ENCODE measurements at regions not wholly inside any gene's neighbourhood (a gene's known extent, or its start where the extent isn't known, plus 50 kb on each side); places are given as distances from the start of the nearest gene placed in this dataset.

DNA sequence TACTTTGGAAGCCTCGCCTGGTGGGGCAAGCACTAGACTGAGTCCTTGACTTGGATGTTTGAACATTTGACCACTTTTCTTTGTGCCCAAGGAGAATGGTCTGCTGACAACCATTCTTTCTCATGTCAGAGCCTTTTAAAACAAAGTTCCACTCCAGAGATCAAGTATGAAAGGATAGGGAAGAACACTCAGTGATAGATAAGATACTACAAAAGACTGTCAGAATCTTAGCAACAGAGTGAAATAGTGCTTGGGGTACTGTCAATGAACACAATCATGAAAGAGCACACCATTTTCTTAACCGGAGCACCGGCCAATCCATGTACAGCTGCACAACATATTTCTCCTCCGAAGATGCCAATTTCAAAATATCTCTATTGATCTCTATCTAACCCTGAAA is 82.8 kb upstream of the ADO start:
- DNase-seq: no peak

DNA sequence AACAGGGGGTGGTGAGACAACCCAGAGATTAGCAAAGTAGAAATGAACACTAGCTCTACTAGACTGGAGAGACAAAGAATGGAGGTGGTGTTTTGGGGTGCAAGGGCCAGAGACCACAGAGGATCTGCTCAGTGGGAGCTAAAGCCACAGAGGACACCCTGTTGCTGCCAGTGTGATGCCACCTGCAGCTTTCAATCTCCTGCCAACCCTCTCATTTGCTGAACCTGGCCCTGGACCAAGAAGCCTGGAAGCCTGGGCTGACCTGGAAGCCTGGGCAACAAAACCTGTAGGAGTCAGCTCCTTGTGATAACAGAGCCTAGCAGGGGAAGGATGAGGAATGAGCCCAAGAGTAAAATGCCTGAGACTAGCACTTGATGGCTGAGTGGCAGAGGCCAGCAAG is 81.1 kb upstream of the ADO start:
- DNase-seq: no peak

DNA sequence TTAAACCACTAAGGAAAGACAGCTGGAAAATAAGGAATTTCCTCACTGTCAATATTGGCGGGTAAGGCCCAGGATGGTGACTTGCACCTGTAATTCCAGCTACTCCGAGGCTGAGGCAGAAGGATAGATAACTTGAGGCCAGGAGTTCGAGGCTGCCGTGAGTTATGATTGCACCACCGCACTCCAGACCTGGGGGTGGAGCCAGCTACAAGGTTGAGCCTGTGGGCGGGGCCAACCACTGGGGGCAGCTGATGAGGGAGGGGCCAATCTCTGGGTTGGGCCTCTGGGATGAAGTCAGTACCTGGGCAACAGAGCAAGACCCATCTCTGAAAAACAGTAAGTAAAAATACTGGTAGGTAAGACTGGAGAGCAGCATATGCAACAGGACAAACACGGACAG is 80.1 kb upstream of the ADO start:
- DNase-seq: peak; percentile 22

DNA sequence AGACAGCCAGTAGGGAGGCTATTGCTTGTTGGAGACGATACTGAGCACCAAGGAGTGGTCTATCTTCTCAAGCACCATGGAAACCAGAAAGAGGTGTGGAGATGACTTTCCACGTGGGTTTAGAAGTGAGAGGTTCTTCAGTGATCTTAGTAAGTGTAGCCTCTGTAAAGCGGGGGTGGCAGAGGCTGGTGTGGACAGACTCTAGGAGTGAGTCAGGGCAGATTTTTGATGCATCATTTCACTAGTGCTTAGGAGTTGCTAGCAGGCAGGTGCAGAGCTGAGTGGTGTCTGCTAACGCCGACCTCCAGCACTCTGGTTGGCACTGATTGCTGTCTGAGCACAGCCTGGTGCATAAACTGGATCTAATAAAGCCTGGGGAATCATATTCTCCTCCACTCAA is 78.4 kb upstream of the ADO start:
- DNase-seq: peak; percentile 83

DNA sequence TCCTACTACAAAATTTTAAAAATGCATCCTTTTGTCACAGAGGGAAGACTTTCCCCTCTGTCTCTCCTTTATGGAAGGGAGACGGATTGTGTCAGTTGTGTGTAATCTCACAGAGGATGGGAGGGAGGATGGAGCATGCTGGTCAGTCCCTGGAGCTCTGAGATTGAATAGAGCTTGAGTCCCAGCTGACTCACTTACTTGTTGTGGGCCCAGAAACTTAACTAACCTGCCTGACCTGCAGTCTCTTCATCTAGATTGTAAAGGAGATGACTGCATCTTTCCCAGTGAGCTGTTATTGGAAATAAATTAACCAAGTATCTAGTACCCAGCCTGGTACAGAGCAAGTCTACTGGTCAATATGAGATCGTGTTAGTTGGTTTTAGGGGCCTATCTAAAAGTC is 77.9 kb upstream of the ADO start:
- no peak for DNase-seq

DNA sequence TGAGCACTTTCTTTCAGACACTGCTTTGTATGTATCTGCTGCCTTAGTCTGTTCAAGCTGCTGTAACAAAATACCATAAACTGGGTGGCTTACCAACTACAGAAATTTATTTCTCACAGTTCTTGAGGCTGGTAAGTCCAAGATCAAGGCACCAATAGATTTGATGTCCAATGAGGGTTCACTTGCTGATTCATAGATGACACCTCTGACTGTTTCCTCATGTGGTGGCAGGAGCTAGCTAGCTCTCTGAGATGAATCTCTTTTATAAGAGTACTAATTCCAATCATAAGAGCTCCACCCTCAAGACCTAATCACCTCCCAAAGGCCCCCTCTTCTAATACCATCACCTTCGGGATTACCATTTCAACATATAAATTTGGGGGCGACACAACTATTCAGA is 76.6 kb upstream of the ADO start:
- no peak for DNase-seq

DNA sequence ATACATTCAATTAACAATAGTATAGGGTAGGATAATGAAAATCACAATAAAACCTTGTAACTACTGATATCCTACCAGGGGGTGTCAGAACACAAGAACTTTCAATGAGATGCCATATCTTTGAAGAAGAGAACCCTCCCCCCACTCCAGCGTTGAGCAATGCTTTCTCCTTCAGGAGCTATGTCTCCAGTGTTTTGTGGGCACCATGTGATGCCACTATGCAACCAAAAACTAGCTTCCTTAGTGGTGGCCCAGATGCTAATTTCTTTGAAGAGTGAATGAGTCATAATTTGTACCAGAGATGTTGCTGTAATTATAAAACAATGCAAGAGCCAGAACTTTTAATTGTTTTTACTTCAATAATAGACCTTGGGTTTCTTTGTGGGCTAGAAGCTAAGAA is 76.0 kb upstream of the ADO start:
- no peak for DNase-seq

DNA sequence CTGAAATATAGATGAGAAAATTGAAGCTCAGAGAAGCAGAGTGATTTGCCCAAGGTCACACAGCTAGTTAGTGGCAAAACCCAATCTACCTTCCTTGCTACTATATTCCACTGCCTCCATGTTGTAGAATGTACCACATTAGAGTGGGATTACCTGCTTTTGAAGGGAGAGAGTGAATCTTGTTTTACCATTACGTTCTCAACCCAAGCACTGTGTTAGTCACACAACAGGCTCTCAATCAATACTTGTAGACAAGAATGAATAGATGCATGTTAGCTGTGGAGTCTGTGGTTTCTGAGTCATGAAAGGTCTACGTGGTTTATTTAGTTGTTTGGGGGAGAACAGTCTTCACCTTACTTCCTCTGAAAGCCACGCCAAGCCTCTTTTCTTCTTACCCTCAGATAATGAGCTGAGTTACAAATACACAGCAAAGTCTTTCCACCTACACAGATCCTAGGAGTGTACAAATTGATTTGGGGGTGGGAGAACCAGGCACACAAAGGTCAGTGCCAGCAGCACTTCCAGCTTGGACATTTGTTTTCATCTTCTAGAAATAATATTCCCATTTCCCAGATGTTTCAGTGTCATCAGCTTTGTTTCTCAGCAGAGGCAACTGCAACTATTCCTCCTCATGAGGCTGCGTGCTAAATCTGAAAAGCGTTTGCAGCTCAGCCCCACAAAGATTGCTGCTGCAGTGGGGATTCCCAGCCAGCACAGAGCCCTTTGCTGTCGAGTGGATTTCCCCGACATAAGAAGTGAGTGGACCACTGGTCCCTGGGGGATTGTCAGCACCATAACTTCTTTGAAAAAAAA is 71.5 kb upstream of the ADO start:
- DNase-seq: peak; percentile 73

DNA sequence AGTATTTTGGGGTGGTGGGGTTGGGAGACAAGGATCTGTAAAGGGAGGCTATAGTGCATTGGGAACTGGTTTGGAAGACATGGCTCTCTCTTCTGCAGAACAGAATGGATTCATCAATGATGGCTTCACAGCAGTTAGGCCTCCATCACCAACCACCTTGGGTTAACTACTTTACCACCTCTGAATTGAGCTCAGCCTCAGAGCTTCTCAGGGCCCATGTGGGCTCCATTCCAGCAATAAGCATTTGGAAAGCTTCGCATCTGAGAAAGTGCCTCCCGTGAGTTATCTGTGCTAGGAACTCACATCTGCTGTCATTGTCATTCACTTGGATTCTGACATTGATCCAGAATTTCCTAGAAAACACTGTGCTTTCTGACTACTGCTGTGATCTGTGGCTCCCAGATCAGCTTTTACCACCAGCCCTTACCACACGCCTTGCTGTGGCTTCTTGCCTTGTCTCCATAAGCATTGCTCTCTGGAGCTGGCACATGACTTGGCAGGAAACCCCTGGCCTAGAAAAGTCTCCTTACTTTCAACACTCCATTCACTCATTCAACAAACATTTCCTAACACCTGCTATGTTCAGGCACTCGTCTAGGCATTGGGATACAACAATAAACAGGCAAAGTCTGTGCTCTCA is 70.7 kb upstream of the ADO start:
- DNase-seq: peak; percentile 24

DNA sequence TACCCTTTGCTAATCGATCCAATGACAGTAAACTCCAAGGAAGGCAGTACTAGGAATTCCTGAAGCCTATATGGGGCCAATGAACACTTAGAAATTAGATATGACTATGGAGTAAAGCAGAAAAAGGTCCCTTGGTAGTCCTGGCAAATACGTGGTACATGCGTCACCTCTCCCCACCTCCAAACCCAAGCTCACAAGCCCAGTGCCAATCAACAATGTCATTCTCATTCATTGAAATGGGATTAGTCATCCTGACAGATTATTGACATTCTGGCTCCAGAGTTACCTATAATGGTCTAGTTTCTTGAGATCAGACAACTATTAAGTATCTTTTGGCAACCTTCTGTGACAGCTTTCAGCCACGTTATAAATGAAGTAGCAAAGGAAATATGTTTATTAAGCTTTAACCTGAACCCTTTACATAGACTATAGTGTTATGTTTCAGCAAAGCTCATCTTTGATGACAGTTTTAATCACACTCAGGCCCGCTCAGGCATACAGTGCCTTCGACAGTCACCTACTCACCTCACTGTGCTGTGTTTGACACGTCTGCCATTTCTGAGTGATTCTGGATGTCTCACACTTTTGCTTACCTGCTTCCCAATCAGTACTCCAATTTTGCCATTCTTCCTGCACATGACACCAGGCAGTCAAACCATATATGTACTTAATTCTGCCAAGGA is 69.6 kb upstream of the ADO start:
- DNase-seq: no peak

DNA sequence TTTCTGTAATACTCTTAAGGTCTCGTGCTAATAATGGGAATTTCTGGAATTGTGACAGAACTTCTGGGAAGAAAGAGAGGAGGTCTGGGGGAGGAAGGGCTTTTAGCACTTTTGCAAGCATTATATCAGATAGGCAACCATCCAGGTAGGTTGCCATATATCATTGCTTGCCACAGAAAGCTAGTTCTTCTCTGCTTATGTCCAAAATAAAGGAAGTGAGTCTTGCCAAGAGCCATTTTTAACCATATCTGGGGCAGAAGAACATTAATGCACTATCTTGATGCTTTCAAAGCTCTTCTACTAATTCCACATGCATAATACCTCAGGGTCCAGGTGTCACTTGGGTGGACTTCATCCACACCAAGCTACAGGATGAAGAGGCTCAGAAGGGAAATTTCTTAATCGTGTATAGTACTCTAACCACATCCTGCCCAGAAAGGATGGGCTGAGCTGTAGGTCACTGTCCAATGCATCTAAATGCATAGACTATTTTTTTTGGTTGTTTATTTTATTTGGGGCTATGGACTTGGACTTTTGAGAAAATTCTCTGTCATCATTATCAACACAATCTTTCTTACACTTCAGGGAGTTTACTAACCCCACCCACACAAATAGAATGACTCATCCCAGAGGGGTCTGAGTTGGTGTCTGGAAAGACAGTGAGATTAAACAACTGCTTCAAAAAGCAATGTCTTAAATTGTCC is 68.9 kb upstream of the ADO start:
- peak; percentile 59 for DNase-seq

DNA sequence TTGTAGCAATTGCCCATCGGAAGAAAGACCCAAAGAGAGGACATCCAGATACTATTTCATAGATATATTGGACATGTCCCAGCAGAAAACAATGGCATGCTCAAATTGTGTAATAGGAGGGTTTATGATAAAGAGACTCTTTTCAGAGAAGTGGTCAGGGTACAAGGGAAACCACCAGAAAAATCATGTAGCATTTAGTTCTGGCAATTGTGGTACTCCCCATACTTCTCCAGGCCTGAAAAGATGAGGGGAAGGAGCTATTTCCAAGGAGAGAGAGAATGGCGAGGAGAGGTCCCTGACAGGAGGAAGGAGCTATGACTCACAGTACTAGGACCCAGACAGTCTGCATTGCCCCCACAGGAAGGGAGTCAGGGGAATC is 68.4 kb upstream of the ADO start:
- DNase-seq: no peak

DNA sequence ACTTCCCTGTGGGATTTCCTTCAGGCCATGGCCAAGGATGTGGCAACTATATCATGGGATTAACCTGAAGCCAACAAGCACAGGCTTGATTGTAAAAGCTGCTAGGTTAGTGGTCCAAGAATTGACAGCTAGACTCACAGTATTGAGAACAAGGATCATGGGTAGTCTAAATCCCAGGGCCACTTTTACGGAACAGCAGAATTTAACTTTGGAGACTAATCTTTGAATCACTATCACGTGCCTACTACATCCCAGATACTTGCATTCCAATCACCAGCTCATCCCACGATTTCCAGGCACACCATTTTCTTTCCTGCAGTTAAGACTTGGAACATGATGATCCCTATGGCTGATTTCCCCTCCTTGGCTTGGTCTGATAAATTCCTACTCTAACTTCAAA is 65.6 kb upstream of the ADO start:
- no peak for DNase-seq

DNA sequence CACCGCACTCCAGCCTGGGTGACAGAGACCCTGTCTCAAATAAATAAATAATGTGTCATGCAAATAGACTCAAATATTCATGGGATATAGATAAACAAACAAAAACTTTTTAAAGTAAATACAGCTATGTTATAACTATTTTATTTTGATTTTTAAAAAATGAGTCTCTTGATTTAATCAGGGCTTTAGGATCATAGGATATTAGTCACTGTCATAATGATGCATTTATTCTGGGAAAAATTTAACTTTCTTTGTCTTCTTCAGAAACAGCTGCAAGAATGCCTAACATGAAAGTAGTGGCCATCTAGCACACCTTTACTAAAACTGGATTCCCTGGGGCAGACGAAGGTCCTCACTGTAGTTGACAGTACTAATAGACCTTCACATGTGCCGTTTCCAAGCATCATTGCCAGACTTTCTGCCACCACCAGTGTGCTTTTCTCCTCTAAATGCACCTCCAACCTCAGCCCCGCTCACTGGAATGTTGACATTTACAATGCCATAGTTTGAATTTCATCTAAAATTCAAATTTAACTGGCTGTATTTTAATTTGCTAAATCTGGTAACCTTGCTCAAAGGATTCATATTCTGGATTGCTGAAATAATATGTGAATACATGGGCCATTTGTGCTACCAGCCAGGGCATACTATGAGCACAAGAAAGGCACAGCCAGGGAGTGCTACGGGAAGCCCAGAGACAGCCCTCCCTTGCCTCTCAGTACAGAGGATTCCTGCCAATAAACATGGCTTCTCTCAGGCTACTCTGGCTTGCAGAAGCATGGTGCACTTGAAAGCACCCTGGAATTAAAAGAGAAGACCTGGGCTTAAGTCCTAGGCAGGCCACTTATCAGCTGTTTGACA is 63.4 kb upstream of the ADO start:
- DNase-seq: no peak

DNA sequence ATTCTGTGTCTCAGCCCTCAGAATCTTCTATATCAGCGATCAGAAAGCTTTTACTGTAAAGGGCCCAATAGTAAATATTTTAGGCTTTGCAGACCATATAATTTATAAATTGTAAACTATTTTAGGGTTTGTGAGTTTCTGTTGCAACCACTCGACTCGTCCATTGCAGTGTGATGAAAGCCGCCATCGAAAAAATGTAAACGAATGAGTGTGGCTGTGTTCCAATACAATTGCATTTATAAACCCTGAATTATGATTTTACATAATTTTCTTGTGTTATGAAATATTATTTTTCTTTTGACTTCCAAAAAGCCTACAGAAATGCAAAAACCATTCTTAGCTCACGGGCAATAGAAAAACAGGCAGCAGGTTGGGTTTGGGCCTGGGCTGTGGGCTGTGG is 62.5 kb upstream of the ADO start:
- no peak for DNase-seq

DNA sequence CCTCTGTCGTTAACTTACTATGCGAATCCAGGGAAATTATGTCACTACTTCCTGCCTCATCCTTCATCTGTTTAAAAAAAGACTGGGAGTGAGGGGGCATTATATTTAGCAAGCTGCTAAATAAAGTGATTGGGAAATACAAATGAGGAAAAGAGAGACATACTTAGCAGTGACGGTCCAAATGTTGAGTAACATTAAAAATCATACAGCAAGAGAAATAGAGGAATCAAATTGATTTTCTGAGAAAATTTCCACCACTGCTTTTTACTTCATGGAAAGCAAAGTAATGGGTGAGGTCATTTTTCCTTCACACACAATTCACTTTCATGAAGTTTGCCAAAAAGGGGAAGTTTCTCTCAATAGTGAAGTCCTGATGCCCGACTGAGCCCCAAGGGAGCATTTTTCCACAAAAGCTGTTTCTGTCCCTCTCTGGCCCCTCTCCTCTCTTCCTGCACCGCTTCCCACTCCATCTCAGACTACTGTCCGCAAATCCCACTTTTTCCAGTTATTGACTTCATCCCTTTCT is 61.9 kb upstream of the ADO start:
- DNase-seq: no peak

DNA sequence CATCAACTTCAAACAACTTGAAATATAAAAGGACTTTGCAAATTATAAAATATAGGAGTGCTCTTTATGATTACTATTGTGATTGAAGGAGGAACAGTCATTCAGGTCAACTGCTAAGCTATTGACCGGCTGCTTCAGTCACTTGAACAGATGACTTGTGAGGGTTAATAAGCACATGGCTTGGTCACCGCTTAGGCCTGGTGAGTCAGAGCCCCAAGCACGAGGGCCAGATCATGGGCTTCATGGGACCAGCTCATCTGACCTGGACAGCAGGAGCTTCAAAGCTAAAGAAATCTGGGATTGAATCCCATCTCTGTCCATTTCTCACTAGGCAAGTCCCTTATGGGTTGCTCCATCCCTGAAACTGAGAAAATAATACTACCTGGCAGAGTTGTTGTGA is 60.4 kb upstream of the ADO start:
- DNase-seq: no peak

DNA sequence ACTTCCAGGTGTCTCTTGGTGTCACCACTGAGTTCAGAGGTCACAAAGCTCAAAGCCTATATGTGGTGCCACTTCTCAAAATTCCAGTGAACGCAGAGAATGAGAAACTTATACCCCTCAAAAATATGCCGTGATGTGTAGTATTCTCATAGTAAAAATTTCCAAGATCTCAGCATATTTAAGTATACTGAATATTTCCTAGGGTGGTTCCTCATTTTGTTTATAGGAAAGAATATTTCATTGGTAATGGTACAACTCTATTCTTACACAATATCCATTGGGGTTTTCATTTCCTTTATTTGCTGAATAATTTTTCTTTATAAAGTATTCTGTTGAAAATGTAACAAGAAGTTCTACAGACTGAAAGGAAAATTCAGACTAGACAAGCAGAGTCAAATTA is 58.9 kb upstream of the ADO start:
- no peak for DNase-seq

DNA sequence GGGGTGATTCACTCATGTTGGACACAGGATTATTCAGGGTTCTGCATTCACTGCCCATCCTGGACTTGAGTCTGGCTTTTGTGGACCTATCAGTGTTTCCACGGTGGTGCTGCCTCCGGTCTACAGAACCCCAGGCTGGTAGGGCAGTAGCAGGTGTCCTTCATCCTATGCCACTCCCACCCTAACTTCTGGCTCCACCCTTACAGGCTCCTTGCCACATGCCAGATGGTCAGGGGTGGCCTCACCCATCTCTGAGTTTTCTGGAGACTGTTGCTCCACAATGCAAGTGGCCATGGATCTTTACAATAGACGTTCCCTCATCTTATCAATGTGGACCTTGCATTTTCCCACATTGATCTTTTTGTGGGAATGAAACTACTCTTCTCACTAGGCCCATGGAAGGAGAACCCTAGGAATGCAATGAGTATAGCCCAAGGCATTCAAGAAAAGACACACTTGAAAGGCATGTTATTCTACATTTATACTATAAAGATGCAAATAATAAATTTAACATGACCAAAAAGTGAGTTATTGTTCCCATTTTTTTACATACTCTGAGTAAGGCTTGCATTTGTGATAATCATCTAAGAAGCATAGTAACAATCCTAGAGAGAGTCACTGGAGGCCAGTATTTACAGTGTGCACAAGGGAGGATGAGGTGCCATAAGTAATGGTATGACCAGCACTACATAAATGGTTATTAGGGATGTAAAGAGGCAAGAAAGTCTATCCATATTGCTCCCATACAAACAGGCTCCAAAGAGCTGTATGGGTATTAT is 57.4 kb upstream of the ADO start:
- no peak for DNase-seq

DNA sequence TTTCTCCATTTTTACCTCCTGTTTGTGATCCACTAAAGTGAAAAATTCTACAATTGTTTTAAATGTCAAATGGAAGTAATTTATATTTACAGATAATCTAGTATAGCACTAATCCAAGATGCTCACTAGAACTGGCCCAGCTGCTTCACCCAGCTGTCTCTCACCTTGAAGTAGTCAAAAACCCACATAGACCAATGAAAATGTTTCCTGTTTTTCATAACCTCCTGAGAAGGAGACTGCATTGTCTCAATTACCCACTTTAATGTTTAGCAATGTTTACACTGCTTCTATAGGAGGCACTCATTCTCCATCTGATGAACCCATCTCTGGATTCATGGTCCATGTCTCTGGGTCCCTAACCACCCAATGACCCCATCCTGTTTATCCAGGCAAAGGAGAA is 56.1 kb upstream of the ADO start:
- DNase-seq: no peak

DNA sequence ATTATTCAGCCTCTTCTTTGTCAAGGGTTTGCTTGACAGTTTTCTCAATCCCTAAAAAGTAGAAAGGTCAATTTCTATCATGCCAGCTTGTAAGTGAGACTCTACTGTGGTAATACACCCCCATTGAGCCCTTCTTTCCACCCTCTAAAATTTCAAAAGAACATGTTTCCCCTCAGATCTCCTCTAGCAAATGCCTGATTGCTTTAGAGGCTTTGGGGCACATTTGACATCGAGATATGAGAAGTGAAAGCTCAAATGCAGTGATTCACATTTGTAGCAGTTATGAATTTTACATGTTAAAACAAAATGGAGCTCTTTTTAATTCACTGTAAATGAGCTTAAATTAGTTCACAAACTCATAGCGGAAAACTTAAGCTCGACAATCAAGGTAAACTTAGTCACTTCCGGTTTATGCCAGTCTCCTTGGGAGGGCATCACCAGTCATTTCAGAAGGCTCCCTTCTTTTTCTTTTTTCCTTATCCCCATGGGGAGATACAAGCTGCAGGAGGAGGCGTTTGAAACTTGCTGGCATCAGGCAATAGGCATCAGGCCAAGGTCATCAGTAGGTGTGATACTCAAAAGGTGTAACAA is 55.3 kb upstream of the ADO start:
- no peak for DNase-seq
